GM12878 (cell line): ENCODE measurements at regions not wholly inside any gene's neighbourhood (a gene's known extent, or its start where the extent isn't known, plus 50 kb on each side); places are given as distances from the start of the nearest gene placed in this dataset.
A peak's percentile ranks its signal among the peaks of the same experiment; 100 is the strongest.

Experiments used
- ATAC-seq: fragments of 200-7000 bp; cut with Tn5 transposase; 3 replicates; pipeline ENCODE4 v1.9.1; 2020; ENCODE audit warnings: mild to moderate bottlenecking, moderate library complexity
- BruUV-seq: library from RNA; stranded (reverse); fragments of 400-500 nt; replicated peaks from 2 replicates; lab custom pipeline; 2021; lab: Mats Ljungman, UMichigan
- CTCF ChIA-PET: fragments of 300-600 bp; sonication (Branson Sonifier 250); formaldehyde crosslinking; extraction: SDS; loops from one replicate; lab custom pipeline; 2021; ENCODE audit warnings: inconsistent platforms; lab: Yijun Ruan, JAX
- POLR2A ChIA-PET: fragments of 350-600 bp; formaldehyde crosslinking; extraction: SDS; loops from one replicate; lab custom pipeline; 2021; ENCODE audit warnings: inconsistent platforms; lab: Charles Lee
- RAD21 ChIA-PET: fragments of 300-600 bp; sonication (Branson Sonifier 250); formaldehyde crosslinking; loops from one replicate; lab custom pipeline; 2023; ENCODE audit warnings: antibody characterized with exemption; ENCODE audit not compliant: unreplicated experiment; lab: Charles Lee
- SMC1A ChIA-PET: fragments of 300-600 bp; sonication (Branson Sonifier 250); formaldehyde crosslinking; loops from one replicate; lab custom pipeline; 2023; ENCODE audit not compliant: unreplicated experiment, uncharacterized antibody; lab: Charles Lee
- DNase-seq: peaks from one replicate; pipeline ENCODE4 v3.0.0-alpha.2; 2011; ENCODE audit warnings: low read depth, low spot score
- FAIRE-seq: peaks from 3 replicates; lab custom pipeline; 2011; peaks lifted over from hg19 to GRCh38; lab: Jason Lieb, UNC
- H2AFZ ChIP-seq: 2 replicates; pipeline ENCODE4 v1.6.0; 2011; ENCODE audit warnings: low read depth, low read length, control low read depth; ENCODE audit not compliant: control insufficient read depth
- H3K27ac ChIP-seq: 2 replicates; pipeline ENCODE4 v1.5.1; 2011; ENCODE audit warnings: control low read depth; ENCODE audit not compliant: control insufficient read depth, insufficient read depth
- H3K27me3 ChIP-seq, 2 experiments: replicated peaks in 1 of 2; 2 replicates each; pipeline versions ENCODE4 v1.6.0 to v1.6.1; 2011; ENCODE audit warnings: low read length in 1 of 2; ENCODE audit not compliant: control insufficient read depth in 2 of 2, insufficient read depth in 2 of 2
- H3K36me3 ChIP-seq, 2 experiments: 2 replicates each; pipeline ENCODE4 v1.5.1; 2011; ENCODE audit warnings: low read length in 1 of 2; ENCODE audit not compliant: control insufficient read depth in 2 of 2, insufficient read depth in 2 of 2
- H3K4me1 ChIP-seq: 2 replicates; pipeline ENCODE4 v1.6.1; 2011; ENCODE audit warnings: mild to moderate bottlenecking, low read length, moderate library complexity, mixed read lengths; ENCODE audit not compliant: control insufficient read depth, insufficient read depth
- H3K4me2 ChIP-seq: 2 replicates; pipeline ENCODE4 v1.6.0; 2011; ENCODE audit warnings: control low read depth; ENCODE audit not compliant: control insufficient read depth, insufficient read depth
- H3K4me3 ChIP-seq: fragments of 200-600 bp; sonication (generic); 2 replicates; pipeline ENCODE4 v1.5.1; 2016
- H3K79me2 ChIP-seq: 2 replicates; pipeline ENCODE4 v1.6.0; 2011; ENCODE audit warnings: low read length; ENCODE audit not compliant: control insufficient read depth, insufficient read depth
- H3K9ac ChIP-seq: 2 replicates; pipeline ENCODE4 v1.8.0; 2011; ENCODE audit warnings: low read length, control low read depth, mixed read lengths; ENCODE audit not compliant: control insufficient read depth, insufficient read depth
- H3K9me3 ChIP-seq: replicated peaks from 3 replicates; pipeline ENCODE4 v1.5.1; 2011; ENCODE audit warnings: mild to moderate bottlenecking, low read length; ENCODE audit not compliant: control insufficient read depth, insufficient read depth
- H4K20me1 ChIP-seq: 2 replicates; pipeline ENCODE4 v1.6.0; 2011; ENCODE audit not compliant: control insufficient read depth, insufficient read depth
- CREB1 ChIP-seq: IDR thresholded peaks from 2 replicates; pipeline ENCODE4 v1.6.1; 2012; ENCODE audit warnings: low read depth, mild to moderate bottlenecking, inconsistent platforms
- ZBTB40 ChIP-seq: fragments of 450-650 bp; IDR thresholded peaks from 2 replicates; pipeline ENCODE4 v1.6.1; 2016; ENCODE audit warnings: mild to moderate bottlenecking, moderate library complexity, borderline replicate concordance
- WGBS: methylation state at CpG from one replicate; pipeline ENCODE4 v1.1.6; 2016; ENCODE audit warnings: low lambda C conversion rate; ENCODE audit not compliant: insufficient replicate concordance, insufficient coverage; ENCODE audit errors: missing lambda C conversion rate; 5-methylcytosine and 5-hydroxymethylcytosine counted together
- in situ Hi-C: fragments of 300-500 bp; cut with MboI; formaldehyde crosslinking; loops from 9 replicates; pipeline ENCODE4 v1.14.3; 2018; ENCODE audit warnings: mixed read lengths
- intact Hi-C: fragments of 100-400 bp; cut with micrococcal nuclease; formaldehyde crosslinking; loops from one replicate; pipeline ENCODE4 v1.14.2; 2022; ENCODE audit not compliant: unreplicated experiment

GRCh38 chr6:12361042-12361765, 71.0 kb downstream of the EDN1 start:
- ChIA-PET POLR2A (interaction anchor here (0.6 to 3.4 kb wide), 7 partner anchors 10 to 223 kb away, joined by 3 to 26 read pairs (median 8); partner anchors contain the start of gene EDN1), RAD21 (interaction anchor here (1.6 to 10.5 kb wide), 9 partner anchors 10 to 244 kb away, joined by 5 to 206 read pairs (median 83); partner anchors contain the start of gene EDN1), CTCF (interaction anchor here (0.9 to 10.5 kb wide), 11 partner anchors 8 to 246 kb away, joined by 3 to 122 read pairs (median 16); partner anchors contain the start of gene EDN1), SMC1A (interaction anchor here (0.7 to 13.5 kb wide), 12 partner anchors 8 to 296 kb away, joined by 3 to 270 read pairs (median 15); partner anchors contain the start of gene EDN1)
- in situ Hi-C loops = loop anchor here (25.0 kb wide), 1 partner anchor 1751 kb away; the partner anchor contains the start of gene CD83
- Histone ChIP-seq H3K4me2 (no peak overlapping the region), H3K4me3 (no peak overlapping the region), H2AFZ (no peak overlapping the region), H3K9me3 (no peaks in the 10 kb centered on the region; the same call in none of the 3 replicates), H3K9ac (no peak overlapping the region), H3K79me2 (no peaks in the 10 kb centered on the region), H3K27me3 (no peaks in the 10 kb centered on the region), H3K27ac (no peak overlapping the region), H4K20me1 (no peaks in the 10 kb centered on the region), H3K4me1 (peaks cover 60% of the 10 kb centered on the region), H3K36me3 (no peaks in the 10 kb centered on the region)
- no TSS peak for BruUV-seq
- no peak for FAIRE-seq
- intact Hi-C loops = no loop called here
- WGBS = 100% methylated on average over 2 of the region's 2 CpGs
- no peak for ATAC-seq
- DNase-seq = no peak
- peak; percentile 83; the same call in 1 of the 2 replicates for TF ChIP-seq ZBTB40
- TF ChIP-seq CREB1 = no peak
